Coronary artery (tissue), 2 donors: ENCODE measurements at regions not wholly inside any gene's neighbourhood (a gene's known extent, or its start where the extent isn't known, plus 50 kb on each side); places are given as distances from the start of the nearest gene placed in this dataset.

Experiments
- DNase-seq: peaks from one replicate; pipeline ENCODE4 v3.0.0-alpha.2; 2017; ENCODE audit warnings: low spot score
- H3K27ac ChIP-seq, 2 donors: fragments of 200-600 bp; sonication (generic); one replicate each; pipeline ENCODE4 v1.5.1; 2016 to 2019
- H3K4me3 ChIP-seq: fragments of 200-600 bp; sonication (generic); 2 replicates; pipeline ENCODE4 v1.5.1; 2016; ENCODE audit warnings: mild to moderate bottlenecking, moderate library complexity
- TF ChIP-seq, protein P1 (sequence below): fragments of 200-600 bp; sonication (generic); IDR thresholded peaks from one replicate; pipeline ENCODE4 v1.5.1; 2019; ENCODE audit warnings: antibody characterized with exemption

DNA sequence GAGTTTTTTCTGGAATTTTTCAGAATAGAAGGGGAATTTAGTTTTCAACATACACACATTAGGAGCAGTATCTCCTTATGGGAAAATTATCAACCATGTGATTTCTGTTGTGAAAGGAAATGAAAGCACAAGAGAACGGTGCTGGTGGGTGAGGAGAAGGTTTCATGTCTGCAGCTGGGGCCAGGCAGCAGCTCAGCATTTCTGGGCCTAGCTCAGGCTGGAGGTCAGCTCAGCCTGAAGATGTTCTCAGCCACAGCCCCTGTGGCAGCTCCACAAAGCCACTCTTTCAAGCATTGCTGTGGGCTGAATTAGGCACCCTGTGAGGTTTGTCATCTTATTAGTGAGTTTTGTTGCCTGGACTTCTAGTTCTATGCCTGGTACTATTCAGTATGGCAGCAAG is 90.3 kb downstream of the DIRAS2 start:
- DNase-seq: no peak
- TF ChIP-seq, protein P1, sequence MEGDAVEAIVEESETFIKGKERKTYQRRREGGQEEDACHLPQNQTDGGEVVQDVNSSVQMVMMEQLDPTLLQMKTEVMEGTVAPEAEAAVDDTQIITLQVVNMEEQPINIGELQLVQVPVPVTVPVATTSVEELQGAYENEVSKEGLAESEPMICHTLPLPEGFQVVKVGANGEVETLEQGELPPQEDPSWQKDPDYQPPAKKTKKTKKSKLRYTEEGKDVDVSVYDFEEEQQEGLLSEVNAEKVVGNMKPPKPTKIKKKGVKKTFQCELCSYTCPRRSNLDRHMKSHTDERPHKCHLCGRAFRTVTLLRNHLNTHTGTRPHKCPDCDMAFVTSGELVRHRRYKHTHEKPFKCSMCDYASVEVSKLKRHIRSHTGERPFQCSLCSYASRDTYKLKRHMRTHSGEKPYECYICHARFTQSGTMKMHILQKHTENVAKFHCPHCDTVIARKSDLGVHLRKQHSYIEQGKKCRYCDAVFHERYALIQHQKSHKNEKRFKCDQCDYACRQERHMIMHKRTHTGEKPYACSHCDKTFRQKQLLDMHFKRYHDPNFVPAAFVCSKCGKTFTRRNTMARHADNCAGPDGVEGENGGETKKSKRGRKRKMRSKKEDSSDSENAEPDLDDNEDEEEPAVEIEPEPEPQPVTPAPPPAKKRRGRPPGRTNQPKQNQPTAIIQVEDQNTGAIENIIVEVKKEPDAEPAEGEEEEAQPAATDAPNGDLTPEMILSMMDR: no peak
- H3K27ac ChIP-seq: no peak overlapping the region
- no peak overlapping the region for H3K4me3 ChIP-seq

DNA sequence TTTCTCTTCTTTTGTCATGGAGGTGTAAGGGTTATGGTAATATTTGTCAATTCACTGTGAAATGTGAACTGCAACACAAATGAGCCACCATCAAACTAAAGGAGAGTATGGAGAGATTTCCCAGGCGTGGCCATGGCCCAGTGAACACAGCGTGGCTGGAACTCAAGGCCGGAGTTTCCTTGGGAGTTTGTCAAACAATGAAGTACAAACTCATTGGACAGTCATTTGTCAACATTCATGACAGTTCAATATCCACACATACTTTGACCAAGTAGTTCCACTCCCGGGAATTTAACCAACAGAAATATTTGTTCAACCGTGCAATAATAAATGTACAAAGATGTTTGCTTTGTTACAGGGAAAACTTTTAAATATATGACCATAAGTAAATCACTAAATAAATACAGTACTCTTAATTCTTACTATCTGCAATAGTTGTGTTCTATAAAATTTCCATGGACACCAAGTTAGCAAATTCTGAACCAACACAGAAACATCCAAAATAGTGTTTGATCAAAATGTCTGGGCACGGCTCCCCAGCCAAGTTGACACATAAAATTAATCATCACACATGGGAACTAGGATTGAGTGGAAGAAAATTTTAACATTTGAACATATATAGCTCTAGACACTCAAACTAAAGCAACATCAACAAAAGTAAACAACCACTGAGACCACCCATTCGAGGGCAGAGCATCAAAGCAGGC is 87.1 kb downstream of the DIRAS2 start:
- no peak for DNase-seq
- TF ChIP-seq, protein P1: no peak
- Histone ChIP-seq H3K4me3 (no peak overlapping the region), H3K27ac (no peak overlapping the region)

DNA sequence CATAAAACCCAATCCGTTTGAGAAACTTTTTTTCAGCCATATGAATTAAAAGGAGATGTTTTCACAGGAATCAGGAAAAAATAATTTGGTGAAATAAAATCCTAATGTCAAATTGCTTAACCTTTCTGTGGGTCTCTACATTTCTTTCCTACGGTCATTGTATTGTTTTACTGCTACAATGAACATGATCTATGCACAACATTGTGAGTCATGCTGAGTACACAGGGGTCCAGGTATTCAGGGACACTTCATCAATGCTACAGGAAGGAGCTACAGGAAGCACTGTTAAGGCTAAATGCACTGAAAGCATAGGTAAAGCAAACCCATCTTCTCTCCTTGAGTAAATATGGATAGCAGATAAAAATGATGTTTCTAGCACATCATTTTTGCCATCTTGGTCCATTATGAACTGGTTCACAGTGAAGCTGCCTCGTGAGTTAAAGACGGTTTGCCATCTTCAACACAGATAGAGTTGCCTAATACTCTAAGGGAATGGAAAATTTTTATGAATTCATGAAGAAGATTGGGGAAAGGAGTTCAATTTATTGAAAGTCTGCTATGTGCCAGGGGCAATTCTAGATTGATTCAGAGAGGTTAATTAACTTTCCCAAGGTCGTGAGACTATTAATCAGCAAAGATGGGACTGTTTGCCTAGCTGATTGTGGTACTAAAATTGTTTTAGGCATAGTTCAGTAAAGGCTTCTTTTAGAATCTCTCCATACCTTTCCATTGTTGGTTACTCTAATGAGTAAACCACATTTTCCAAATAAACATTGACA is 85.5 kb downstream of the DIRAS2 start:
- H3K4me3 ChIP-seq: no peak overlapping the region
- no peak overlapping the region for H3K27ac ChIP-seq
- TF ChIP-seq, protein P1: no peak
- DNase-seq: no peak

DNA sequence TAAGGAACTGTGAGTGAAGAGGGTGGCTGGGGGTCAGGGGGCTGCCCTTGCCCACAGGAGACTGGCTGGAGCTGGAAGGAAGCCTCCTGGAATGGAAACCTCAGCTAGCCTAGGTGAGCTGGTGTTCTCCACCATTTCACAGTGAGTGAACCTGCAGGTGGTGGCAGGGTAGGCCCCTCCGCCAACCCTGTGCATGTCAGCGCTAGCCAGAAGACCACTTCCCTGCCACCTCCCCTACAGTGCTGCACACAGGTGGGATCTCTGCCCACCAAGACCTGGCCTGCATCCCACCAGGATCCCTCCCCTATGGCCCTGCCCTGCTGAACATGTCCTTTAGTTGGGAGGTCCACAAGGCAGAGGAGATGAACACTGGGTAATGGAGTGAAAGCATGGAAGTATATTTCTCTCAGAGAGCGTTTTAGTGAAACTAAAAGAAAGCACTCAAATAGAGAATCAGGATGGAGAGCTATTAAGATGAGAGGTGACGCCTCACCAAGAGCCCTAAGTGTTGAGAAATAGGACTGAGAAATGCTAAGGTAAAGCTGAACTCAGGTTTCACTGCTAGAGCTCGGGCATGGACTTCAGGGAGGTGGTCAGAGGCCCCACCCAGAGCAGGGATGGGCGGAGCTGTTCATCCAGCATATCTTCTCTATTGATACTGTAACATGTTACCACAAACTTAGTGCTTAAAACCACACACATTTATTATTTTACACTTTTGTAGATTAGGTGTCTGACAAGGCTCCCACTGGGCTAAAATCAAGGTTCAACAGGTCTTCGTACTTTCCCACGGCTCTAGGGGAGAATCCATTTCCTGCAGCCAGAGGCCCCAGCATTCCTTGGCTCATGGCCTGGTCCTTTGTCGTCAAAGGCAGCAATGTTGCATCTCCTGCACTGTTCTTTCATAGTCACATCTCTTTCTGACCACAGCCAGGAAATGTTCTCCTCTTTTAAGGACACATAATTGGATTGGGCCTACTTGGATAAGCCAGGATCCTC is 83.2 kb downstream of the DIRAS2 start:
- DNase-seq: no peak

More for the DNA sequence above, 83.2 kb downstream of the DIRAS2 start:
- TF ChIP-seq, protein P1: no peak
- no peak overlapping the region for H3K4me3 ChIP-seq
- H3K27ac ChIP-seq: no peak overlapping the region
